Adipocyte (in vitro differentiated cells): ENCODE measurements at regions not wholly inside any gene's neighbourhood (a gene's known extent, or its start where the extent isn't known, plus 50 kb on each side); places are given as distances from the start of the nearest gene placed in this dataset.

ENCODE experiments used
- DNase-seq: peaks from one replicate; pipeline ENCODE4 v3.0.0-alpha.2; 2015; ENCODE audit warnings: low read depth
- H3K27me3 ChIP-seq: replicated peaks from 2 replicates; pipeline ENCODE4 v1.7.0; 2013; ENCODE audit warnings: mild to moderate bottlenecking, low read length, moderate library complexity; ENCODE audit not compliant: control insufficient read depth, insufficient read depth
- H3K36me3 ChIP-seq: 2 replicates; pipeline ENCODE4 v1.7.0; 2013; ENCODE audit warnings: low read length, mild to moderate bottlenecking, moderate library complexity; ENCODE audit not compliant: control insufficient read depth, insufficient read depth, severe bottlenecking
- H3K4me1 ChIP-seq: 2 replicates; pipeline ENCODE4 v1.7.0; 2013; ENCODE audit warnings: mild to moderate bottlenecking, low read length, moderate library complexity; ENCODE audit not compliant: control insufficient read depth, insufficient read depth
- H3K4me3 ChIP-seq: 2 replicates; pipeline ENCODE4 v1.7.0; 2013; ENCODE audit warnings: mild to moderate bottlenecking, low read length, moderate library complexity
- H3K9ac ChIP-seq: 2 replicates; pipeline ENCODE4 v1.7.0; 2013; ENCODE audit warnings: mild to moderate bottlenecking, low read length, moderate library complexity
- H3K9me3 ChIP-seq: 2 replicates; pipeline ENCODE4 v1.7.0; 2013; ENCODE audit warnings: mild to moderate bottlenecking, low read length, moderate library complexity; ENCODE audit not compliant: control insufficient read depth

DNA sequence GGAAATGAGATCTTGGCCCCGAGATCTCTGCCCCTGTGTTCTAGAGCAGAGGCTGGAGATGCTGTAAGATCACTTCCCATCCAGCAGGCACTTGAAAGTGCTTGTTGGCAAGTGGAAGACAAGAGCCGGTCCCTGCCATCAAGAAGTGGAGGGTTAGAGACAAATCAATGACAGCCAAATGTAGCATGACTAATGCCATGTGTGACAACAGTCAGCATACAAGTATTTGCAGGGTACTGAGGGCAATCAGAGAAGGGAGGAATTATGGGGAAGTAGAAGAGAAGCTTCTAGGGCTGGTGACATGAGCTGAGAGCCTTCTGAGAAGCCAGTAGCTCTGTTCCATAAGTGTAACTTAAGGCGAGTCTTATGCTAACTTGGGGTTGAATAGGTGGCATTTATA, 58.6 kb downstream of the TMEM17 start:
- Histone ChIP-seq H3K4me1 (no peaks in the 10 kb centered on the region), H3K27me3 (no peaks in the 10 kb centered on the region), H3K4me3 (no peak overlapping the region), H3K9ac (no peak overlapping the region), H3K36me3 (no peaks in the 10 kb centered on the region), H3K9me3 (no peaks in the 10 kb centered on the region)
- no peak for DNase-seq

DNA sequence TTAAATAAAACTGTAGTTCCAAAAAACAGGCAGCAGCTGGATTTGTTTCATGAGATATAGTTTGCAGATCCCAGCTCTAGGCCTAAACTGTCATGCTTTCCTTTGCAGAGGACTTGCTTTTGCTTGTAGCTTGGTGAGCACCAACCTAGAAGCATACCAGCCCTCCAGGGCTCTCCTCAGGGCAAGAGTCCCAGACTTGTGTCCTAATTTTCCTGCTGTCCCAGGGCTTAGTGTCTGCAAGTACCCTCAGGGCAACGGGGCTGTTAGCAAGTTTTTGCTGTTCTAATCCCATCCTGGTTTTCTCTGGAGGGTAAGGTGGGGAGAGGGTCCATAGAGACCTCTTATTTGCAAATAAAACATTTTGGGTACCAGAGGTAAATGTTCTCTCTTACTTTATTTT, 59.5 kb downstream of the TMEM17 start:
- no peak overlapping the region for H3K4me3 ChIP-seq
- H3K9ac ChIP-seq, result no peak overlapping the region
- no peak for DNase-seq
- no peaks in the 10 kb centered on the region for H3K9me3 ChIP-seq
- no peaks in the 10 kb centered on the region for H3K4me1 ChIP-seq
- H3K36me3 ChIP-seq, result no peaks in the 10 kb centered on the region
- peaks cover 3% of the 10 kb centered on the region for H3K27me3 ChIP-seq

- Histone ChIP-seq H3K4me3 (no peak overlapping the region), H3K36me3 (no peaks in the 10 kb centered on the region), H3K4me1 (no peaks in the 10 kb centered on the region), H3K9ac (no peak overlapping the region), H3K27me3 (peaks cover 5% of the 10 kb centered on the region), H3K9me3 (no peaks in the 10 kb centered on the region)
- DNase-seq, result no peak
Measured at GRCh38 chr2:62443886-62444285, 62.1 kb downstream of the TMEM17 start.

GRCh38 chr2:62443471-62443870, 62.5 kb downstream of the TMEM17 start:
- Histone ChIP-seq H3K9ac (no peak overlapping the region), H3K9me3 (no peaks in the 10 kb centered on the region), H3K36me3 (no peaks in the 10 kb centered on the region), H3K4me3 (no peak overlapping the region), H3K27me3 (peaks cover 5% of the 10 kb centered on the region), H3K4me1 (no peaks in the 10 kb centered on the region)
- no peak for DNase-seq

DNA sequence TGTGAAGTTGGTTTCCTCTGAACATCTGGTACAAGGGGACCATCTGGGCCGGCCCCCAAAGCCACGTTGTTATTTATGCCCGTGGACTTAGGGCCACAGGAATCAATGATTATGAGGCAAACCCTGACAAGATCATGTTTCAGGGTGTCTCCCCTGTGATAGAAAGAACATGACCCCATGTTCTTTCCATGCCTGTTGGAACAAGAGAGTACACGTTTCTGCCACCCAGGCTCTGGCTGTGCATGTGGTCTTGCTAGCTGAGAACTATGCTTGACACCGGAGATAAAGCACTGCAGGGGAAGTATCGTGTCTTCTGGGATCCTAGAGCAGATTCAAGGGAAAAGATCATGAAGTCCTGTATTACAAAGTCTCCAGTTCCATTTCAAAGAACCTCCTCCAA, 64.2 kb downstream of the TMEM17 start:
- Histone ChIP-seq H3K9me3 (no peaks in the 10 kb centered on the region), H3K9ac (no peak overlapping the region), H3K4me1 (no peaks in the 10 kb centered on the region), H3K4me3 (no peak overlapping the region), H3K27me3 (peaks cover 5% of the 10 kb centered on the region), H3K36me3 (no peaks in the 10 kb centered on the region)
- no peak for DNase-seq

GRCh38 chr2:62441421-62441820, 64.6 kb downstream of the TMEM17 start:
- no peaks in the 10 kb centered on the region for H3K36me3 ChIP-seq
- no peak overlapping the region for H3K9ac ChIP-seq
- no peaks in the 10 kb centered on the region for H3K9me3 ChIP-seq
- H3K4me1 ChIP-seq, result no peaks in the 10 kb centered on the region
- peaks cover 5% of the 10 kb centered on the region for H3K27me3 ChIP-seq
- H3K4me3 ChIP-seq, result no peak overlapping the region
- no peak for DNase-seq

DNA sequence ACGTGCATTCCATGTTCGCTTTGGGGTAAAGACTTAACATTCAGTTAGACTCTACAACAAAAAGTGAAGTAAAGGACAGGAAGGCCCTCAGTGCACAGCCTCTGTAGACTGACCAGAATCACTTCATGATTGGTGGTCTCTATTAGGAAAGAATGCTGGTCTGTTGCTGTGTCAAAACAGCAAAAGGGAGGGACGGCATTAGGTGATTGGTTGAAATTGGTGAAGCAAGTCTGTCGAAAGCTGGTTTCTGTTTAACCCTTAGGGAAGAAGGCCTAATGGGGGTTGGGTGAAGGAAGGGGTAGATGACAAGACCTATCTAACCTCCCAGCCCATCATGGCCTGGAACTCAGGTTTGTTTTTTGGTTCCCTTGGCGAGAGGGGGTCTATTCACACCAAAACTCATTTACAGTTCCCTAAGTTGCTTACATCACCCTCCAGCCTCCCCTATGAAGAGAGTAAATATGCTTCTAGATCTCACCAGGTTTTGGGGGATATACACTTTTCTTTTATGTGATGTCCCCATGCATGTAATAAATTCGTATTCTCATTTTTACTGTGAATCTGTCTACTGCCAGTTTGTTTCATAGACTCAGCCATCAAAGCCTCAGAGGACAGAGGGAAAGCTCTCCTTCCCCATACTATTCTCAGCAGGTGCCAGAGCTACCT, 65.6 kb downstream of the TMEM17 start:
- H3K27me3 ChIP-seq, result peaks cover 5% of the 10 kb centered on the region
- no peak overlapping the region for H3K4me3 ChIP-seq
- H3K36me3 ChIP-seq, result no peaks in the 10 kb centered on the region
- DNase-seq, result no peak
- no peak overlapping the region for H3K9ac ChIP-seq
- H3K9me3 ChIP-seq, result no peaks in the 10 kb centered on the region
- H3K4me1 ChIP-seq, result no peaks in the 10 kb centered on the region

DNA sequence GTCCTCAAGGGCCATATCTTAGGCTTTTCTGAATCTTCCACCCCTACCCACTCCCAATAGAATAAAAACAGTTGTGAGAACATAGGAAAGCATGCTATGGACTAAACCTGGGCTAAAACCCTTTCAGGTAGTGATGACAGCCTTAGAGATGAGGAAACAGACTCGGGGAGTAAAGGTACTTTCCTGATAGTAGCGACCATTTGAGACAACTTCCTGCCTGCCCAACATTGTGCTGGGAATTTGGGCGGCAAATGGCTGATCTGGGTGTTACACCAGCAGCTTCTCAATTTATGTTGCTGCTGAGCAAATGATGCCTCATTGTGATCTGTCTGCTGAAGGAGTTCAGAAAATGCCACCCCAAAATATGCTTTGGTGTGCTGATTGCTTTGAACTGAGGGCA, 66.6 kb downstream of the TMEM17 start:
- Histone ChIP-seq H3K36me3 (no peaks in the 10 kb centered on the region), H3K9me3 (no peaks in the 10 kb centered on the region), H3K27me3 (peaks cover 5% of the 10 kb centered on the region), H3K9ac (no peak overlapping the region), H3K4me1 (no peaks in the 10 kb centered on the region), H3K4me3 (no peak overlapping the region)
- DNase-seq, result no peak

DNA sequence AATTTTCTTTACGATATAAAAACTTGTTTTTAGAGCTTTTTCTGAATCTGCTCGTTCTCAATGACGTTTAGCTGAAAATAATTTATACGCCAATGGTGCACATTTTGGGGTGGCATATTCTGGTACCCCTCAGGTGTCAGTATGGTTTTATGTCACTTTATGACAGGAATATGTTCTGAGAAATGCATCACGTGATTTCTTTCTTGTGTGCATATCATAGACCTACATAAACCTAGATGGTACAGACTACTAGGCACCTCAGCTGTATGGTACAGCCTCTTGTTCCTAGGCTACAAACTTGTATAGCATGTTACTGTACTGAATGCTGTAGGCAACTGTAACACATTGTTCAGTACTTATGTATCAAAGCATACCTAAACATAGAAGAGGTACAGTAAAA, 68.2 kb downstream of the TMEM17 start:
- H3K4me1 ChIP-seq, result no peaks in the 10 kb centered on the region
- DNase-seq, result no peak
- H3K36me3 ChIP-seq, result no peaks in the 10 kb centered on the region
- peaks cover 5% of the 10 kb centered on the region for H3K27me3 ChIP-seq
- H3K4me3 ChIP-seq, result no peak overlapping the region
- H3K9ac ChIP-seq, result no peak overlapping the region
- H3K9me3 ChIP-seq, result no peaks in the 10 kb centered on the region

- Histone ChIP-seq H3K27me3 (no peaks in the 10 kb centered on the region), H3K9me3 (no peaks in the 10 kb centered on the region), H3K4me1 (no peaks in the 10 kb centered on the region), H3K36me3 (no peaks in the 10 kb centered on the region), H3K9ac (no peak overlapping the region), H3K4me3 (no peak overlapping the region)
- DNase-seq, result no peak
Measured at GRCh38 chr2:62435720-62436119, 70.3 kb downstream of the TMEM17 start.

DNA sequence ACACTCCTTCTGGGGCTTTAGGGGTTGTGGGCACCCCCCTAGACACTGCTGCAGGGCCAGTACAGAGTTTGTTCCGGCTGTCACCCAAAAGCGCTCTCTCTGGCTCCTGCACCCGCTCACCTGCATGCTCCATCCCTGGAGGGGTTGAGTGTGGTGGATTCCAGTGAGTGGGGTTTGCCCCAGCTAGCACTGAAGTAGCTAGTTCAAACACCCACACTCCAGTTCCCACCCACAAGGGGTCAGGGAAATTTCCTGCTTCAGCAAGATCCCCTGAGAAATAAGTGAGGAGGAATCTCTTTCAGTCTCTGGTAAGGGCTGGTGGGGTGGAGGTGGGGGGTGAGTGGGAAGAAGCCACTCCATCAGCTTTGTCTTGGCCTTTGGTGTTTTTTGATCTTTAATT, 73.6 kb downstream of the TMEM17 start:
- H3K9me3 ChIP-seq, result no peaks in the 10 kb centered on the region
- no peaks in the 10 kb centered on the region for H3K4me1 ChIP-seq
- no peak overlapping the region for H3K4me3 ChIP-seq
- no peaks in the 10 kb centered on the region for H3K36me3 ChIP-seq
- no peaks in the 10 kb centered on the region for H3K27me3 ChIP-seq
- no peak for DNase-seq
- no peak overlapping the region for H3K9ac ChIP-seq

DNA sequence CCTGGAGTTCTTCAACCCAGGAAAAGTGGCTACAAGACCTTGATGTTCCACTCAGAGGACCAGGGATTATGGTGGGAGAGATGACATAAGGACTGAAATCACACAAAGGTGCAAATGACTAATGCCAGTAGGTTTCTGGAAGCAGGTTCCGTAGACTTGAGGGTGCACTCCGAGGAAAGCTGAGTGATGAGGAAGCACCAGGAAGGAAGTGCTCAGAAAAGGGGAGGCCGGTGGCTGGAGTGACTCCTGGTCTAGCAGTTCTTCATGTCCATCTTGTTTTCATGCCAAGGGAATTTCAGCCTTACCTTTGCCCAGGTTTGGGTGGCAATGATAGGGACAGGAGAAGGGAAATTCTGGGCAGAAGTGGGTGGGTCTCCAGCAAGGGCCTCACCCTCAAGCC, 74.5 kb downstream of the TMEM17 start:
- Histone ChIP-seq H3K27me3 (no peaks in the 10 kb centered on the region), H3K4me1 (no peaks in the 10 kb centered on the region), H3K9ac (no peak overlapping the region), H3K9me3 (no peaks in the 10 kb centered on the region), H3K4me3 (no peak overlapping the region), H3K36me3 (no peaks in the 10 kb centered on the region)
- no peak for DNase-seq
